22Rv1 (cell line): ENCODE measurements at regions not wholly inside any gene's neighbourhood (a gene's known extent, or its start where the extent isn't known, plus 50 kb on each side); places are given as distances from the start of the nearest gene placed in this dataset.

Experiments
- CTCF ChIP-seq: fragments of 450-650 bp; IDR thresholded peaks from 2 replicates; pipeline ENCODE4 v1.5.1; 2017; ENCODE audit warnings: mild to moderate bottlenecking
- ZFX ChIP-seq: fragments of 450-650 bp; IDR thresholded peaks from 2 replicates; pipeline ENCODE4 v1.6.1; 2017; ENCODE audit warnings: antibody characterized with exemption, borderline replicate concordance

- TF ChIP-seq CTCF (no peak), ZFX (no peak)
These were observed 149.1 kb upstream of the CTAGE1 start for GRCh38 chr18:22566703-22567420.
